ENCODE measurements at regions not wholly inside any gene's neighbourhood (a gene's known extent, or its start where the extent isn't known, plus 50 kb on each side); places are given as distances from the start of the nearest gene placed in this dataset.

GRCh38 chr3:188001926-188002325, 152.0 kb upstream of the LPP start:
- Histone ChIP-seq H3K9me3 (ENCODE audit: control insufficient read depth, low read length) (no peaks in the 10 kb centered on the region), H3K4me2 (ENCODE audit: low read length) (no peak overlapping the region), H3K36me3 (ENCODE audit: control insufficient read depth, insufficient read depth, low read length) (no peaks in the 10 kb centered on the region), H3K27ac (no peak overlapping the region), H2AFZ (no peak overlapping the region), H3K9ac (no peak overlapping the region), H3K27me3 (ENCODE audit: control insufficient read depth, insufficient read depth, low read length) (no peaks in the 10 kb centered on the region), H3K79me2 (no peaks in the 10 kb centered on the region), H3K4me1 (peaks cover 5% of the 10 kb centered on the region), H3K4me3 (ENCODE audit: low read depth, low read length) (no peak overlapping the region)
- no peak for TF ChIP-seq CTCF (IDR thresholded peaks at IDR 0.05)

GRCh38 chr3:188002626-188003138, 151.3 kb upstream of the LPP start:
- TF ChIP-seq CTCF (IDR thresholded peaks at IDR 0.05) = no peak
- H3K4me3 ChIP-seq (ENCODE audit: low read depth, low read length) = no peak overlapping the region
- H3K4me1 ChIP-seq = peaks cover 7% of the 10 kb centered on the region
- no peaks in the 10 kb centered on the region for H3K9me3 ChIP-seq (ENCODE audit: control insufficient read depth, low read length)
- H3K36me3 ChIP-seq (ENCODE audit: control insufficient read depth, insufficient read depth, low read length) = no peaks in the 10 kb centered on the region
- H3K4me2 ChIP-seq (ENCODE audit: low read length) = no peak overlapping the region
- no peaks in the 10 kb centered on the region for H3K27me3 ChIP-seq (ENCODE audit: control insufficient read depth, insufficient read depth, low read length)
- H3K79me2 ChIP-seq = no peaks in the 10 kb centered on the region
- no peak overlapping the region for H2AFZ ChIP-seq
- no peak overlapping the region for H3K27ac ChIP-seq
- H3K9ac ChIP-seq = no peak overlapping the region

GRCh38 chr3:188003188-188004171, 150.5 kb upstream of the LPP start:
- Histone ChIP-seq H3K4me1 (peaks cover 7% of the 10 kb centered on the region), H3K4me3 (ENCODE audit: low read depth, low read length) (no peak overlapping the region), H3K27ac (no peak overlapping the region), H3K9ac (no peak overlapping the region), H2AFZ (no peak overlapping the region), H3K9me3 (ENCODE audit: control insufficient read depth, low read length) (no peaks in the 10 kb centered on the region), H3K79me2 (no peaks in the 10 kb centered on the region), H3K27me3 (ENCODE audit: control insufficient read depth, insufficient read depth, low read length) (no peaks in the 10 kb centered on the region), H3K4me2 (ENCODE audit: low read length) (no peak overlapping the region), H3K36me3 (ENCODE audit: control insufficient read depth, insufficient read depth, low read length) (no peaks in the 10 kb centered on the region)
- no peak for TF ChIP-seq CTCF (IDR thresholded peaks at IDR 0.05)

- Histone ChIP-seq H3K4me1 (peaks cover 7% of the 10 kb centered on the region), H3K9ac (no peak overlapping the region), H3K4me2 (ENCODE audit: low read length) (no peak overlapping the region), H2AFZ (peak overlapping the region; percentile 79), H3K4me3 (ENCODE audit: low read depth, low read length) (no peak overlapping the region), H3K27ac (peak overlapping the region; percentile 48), H3K27me3 (ENCODE audit: control insufficient read depth, insufficient read depth, low read length) (no peaks in the 10 kb centered on the region), H3K36me3 (ENCODE audit: control insufficient read depth, insufficient read depth, low read length) (no peaks in the 10 kb centered on the region), H3K79me2 (no peaks in the 10 kb centered on the region), H3K9me3 (ENCODE audit: control insufficient read depth, low read length) (no peaks in the 10 kb centered on the region)
- no peak for TF ChIP-seq CTCF (IDR thresholded peaks at IDR 0.05)
Observed at GRCh38 chr3:188006726-188007393, 147.1 kb upstream of the LPP start.
